ENCODE measurements at regions not wholly inside any gene's neighbourhood (a gene's known extent, or its start where the extent isn't known, plus 50 kb on each side); places are given as distances from the start of the nearest gene placed in this dataset.

- no peak for TF ChIP-seq CTCF (conservative IDR thresholded peaks at IDR 0.05 in 1 of 2, IDR thresholded peaks at IDR 0.05 in 1 of 2; ENCODE audit: low read depth in 1 of 2, low read length in 2 of 2)
- TF ChIP-seq EZH2 (IDR thresholded peaks at IDR 0.05; ENCODE audit: low read length, missing control alignments): no peak
Observed at GRCh38 chr13:40228990-40229389, 437.5 kb downstream of the FOXO1 start.

Data from fibroblast of lung (primary cell).